ENCODE measurements at regions not wholly inside any gene's neighbourhood (a gene's known extent, or its start where the extent isn't known, plus 50 kb on each side); places are given as distances from the start of the nearest gene placed in this dataset.

GRCh38 chr3:70871909-70872656 lies 559.6 kb upstream of the MDFIC2 start:
- peak; percentile 20 to 62; a peak in 3 of 6 replicates for ATAC-seq
- Histone ChIP-seq H3K27ac (peak overlapping the region; percentile 51 to 70; a peak in 4 of 6 replicates), H3K4me2 (peak overlapping the region; percentile 32), H3K9me3 (peaks cover 21% of the 10 kb centered on the region), H3K4me1 (peaks cover 11% of the 10 kb centered on the region), H3K4me3 (no peak overlapping the region)
- CTCF ChIA-PET, result interaction anchor here (0.8 to 1.1 kb wide), 2 partner anchors 9 to 19 kb away, joined by 3 to 4 read pairs; no protein-coding TSS in a partner anchor
- no peak for FAIRE-seq
- 39% methylated on average over 4 of the region's 4 CpGs for WGBS (ENCODE audit: missing lambda C conversion rate)
- DNase-seq (ENCODE audit: low read depth in 1 of 2, low spot score in 1 of 2), result peak in 1 of 2 experiments; percentile 46
- POLR2A ChIA-PET, result no interaction called here
- no peak for TF ChIP-seq TFCP2L1 (CRISPR knock-in tag; IDR thresholded peaks at IDR 0.05)
- TF ChIP-seq MAFK (IDR thresholded peaks at IDR 0.05; ENCODE audit: partially characterized antibody), result no peak
- TF ChIP-seq HOXA7 (CRISPR knock-in tag; IDR thresholded peaks at IDR 0.05), result no peak
- TF ChIP-seq CBX8 (IDR thresholded peaks at IDR 0.05), result no peak
- no peak for TF ChIP-seq RAD21 (conservative IDR thresholded peaks at IDR 0.05 in 1 of 2, IDR thresholded peaks at IDR 0.05 in 1 of 2)
- TF ChIP-seq NFE2L2 (conservative IDR thresholded peaks at IDR 0.05; ENCODE audit: low read length), result no peak
- TF ChIP-seq BCL3 (IDR thresholded peaks at IDR 0.05), result 0 out of 3 replicates have a peak, but pooled peaks have one; percentile 44
- TF ChIP-seq E2F6 (IDR thresholded peaks at IDR 0.05; ENCODE audit: borderline replicate concordance, low read depth), result no peak
- TF ChIP-seq ZFP36 (IDR thresholded peaks at IDR 0.05; ENCODE audit: borderline replicate concordance, partially characterized antibody), result no peak
- TF ChIP-seq MAX (IDR thresholded peaks at IDR 0.05), result no peak
- no peak for TF ChIP-seq PBX3 (IDR thresholded peaks at IDR 0.05)
- TF ChIP-seq POLR2AphosphoS2 (conservative IDR thresholded peaks at IDR 0.05; ENCODE audit: low read length), result no peak
- no peak for TF ChIP-seq HOXB5 (CRISPR knock-in tag; IDR thresholded peaks at IDR 0.05)
- no peak for TF ChIP-seq NR3C1 (IDR thresholded peaks at IDR 0.05)
- no peak for TF ChIP-seq USF2 (IDR thresholded peaks at IDR 0.05)
- TF ChIP-seq GATA3 (IDR thresholded peaks at IDR 0.05; ENCODE audit: borderline replicate concordance), result no peak
- TF ChIP-seq ELK1 (IDR thresholded peaks at IDR 0.05; ENCODE audit: low read depth, low read length), result no peak
- peak; percentile 85 to 91 for TF ChIP-seq CEBPB (IDR thresholded peaks at IDR 0.05)
- no peak for TF ChIP-seq ZSCAN20 (CRISPR knock-in tag; IDR thresholded peaks at IDR 0.05)
- TF ChIP-seq RCOR1 (IDR thresholded peaks at IDR 0.05; ENCODE audit: low read depth, low read length), result no peak
- TF ChIP-seq JUN (IDR thresholded peaks at IDR 0.05), result 0 out of 5 replicates have a peak, but pooled peaks of 1 of the 2 experiments have one; percentile 36
- TF ChIP-seq CBX2 (IDR thresholded peaks at IDR 0.05; ENCODE audit: borderline replicate concordance, low read depth), result no peak
- TF ChIP-seq ZC3H11A (IDR thresholded peaks at IDR 0.05), result no peak
- TF ChIP-seq HES2 (IDR thresholded peaks at IDR 0.05), result peak; percentile 82
- no peak for TF ChIP-seq RFX5 (IDR thresholded peaks at IDR 0.05)
- TF ChIP-seq TP53 (CRISPR knock-in tag; IDR thresholded peaks at IDR 0.05), result no peak
- no peak for TF ChIP-seq EHF (CRISPR knock-in tag; IDR thresholded peaks at IDR 0.05)
- TF ChIP-seq NPAS2 (CRISPR knock-in tag; IDR thresholded peaks at IDR 0.05; ENCODE audit: borderline replicate concordance), result no peak
- no peak for TF ChIP-seq FOXS1 (CRISPR knock-in tag; IDR thresholded peaks at IDR 0.05)
- peak; percentile 46; the same call in 1 of the 2 replicates for TF ChIP-seq JUNB (IDR thresholded peaks at IDR 0.05)
- TF ChIP-seq HMGXB4 (CRISPR knock-in tag; IDR thresholded peaks at IDR 0.05; ENCODE audit: borderline replicate concordance), result no peak
- no peak for TF ChIP-seq CTCF (IDR thresholded peaks at IDR 0.05)

All from A549 (cell line).